Gastroesophageal sphincter (tissue), 3 donors: ENCODE measurements at regions not wholly inside any gene's neighbourhood (a gene's known extent, or its start where the extent isn't known, plus 50 kb on each side); places are given as distances from the start of the nearest gene placed in this dataset.

Experiments used
- CTCF ChIP-seq, 4 experiments: fragments of 200-600 bp in 2 of 4; fragments of 450-650 bp in 2 of 4; sonication (generic) in 1 of 4; IDR thresholded peaks; one replicate each; pipeline ENCODE4 v1.5.1; 2017 to 2019; ENCODE audit warnings: antibody characterized with exemption in 4 of 4, mild to moderate bottlenecking in 2 of 4, moderate library complexity in 2 of 4
- POLR2A ChIP-seq, 2 donors: fragments of 450-650 bp; IDR thresholded peaks; one replicate each; pipeline ENCODE4 v1.6.1; 2017; ENCODE audit warnings: antibody characterized with exemption in 2 of 2, mild to moderate bottlenecking in 2 of 2, moderate library complexity in 1 of 2

GRCh38 chrX:117517994-117518393, 598.6 kb downstream of the KLHL13 start:
- no peak for TF ChIP-seq CTCF (IDR thresholded peaks at IDR 0.05)
- TF ChIP-seq POLR2A (IDR thresholded peaks at IDR 0.05): no peak
